ENCODE measurements at regions not wholly inside any gene's neighbourhood (a gene's known extent, or its start where the extent isn't known, plus 50 kb on each side); places are given as distances from the start of the nearest gene placed in this dataset.
A peak's percentile ranks its signal among the peaks of the same experiment; 100 is the strongest.
"Not testable (repeated sequence)": the region's sequence is repeated elsewhere in the genome, so short reads cannot be mapped to it uniquely, and the experiment has no call there.

- DNase-seq: no peak
Measured at GRCh38 chr4:147236806-147237205, 244.1 kb upstream of the EDNRA start.

GRCh38 chr4:147244786-147245185, 236.1 kb upstream of the EDNRA start:
- DNase-seq: no peak

- no peak for DNase-seq
Measured at GRCh38 chr4:147246096-147246495, 234.8 kb upstream of the EDNRA start.

- DNase-seq: not testable (repeated sequence)
Measured at GRCh38 chr4:147246528-147246927, 234.4 kb upstream of the EDNRA start.

- DNase-seq: no peak
Measured at GRCh38 chr4:147247579-147247978, 233.3 kb upstream of the EDNRA start.

GRCh38 chr4:147250062-147250461, 230.8 kb upstream of the EDNRA start:
- DNase-seq: no peak

- not testable (repeated sequence) for DNase-seq
Measured at GRCh38 chr4:147255268-147255667, 225.6 kb upstream of the EDNRA start.

- not testable (repeated sequence) for DNase-seq
Measured at GRCh38 chr4:147259271-147259670, 221.6 kb upstream of the EDNRA start.

- DNase-seq: no peak
Measured at GRCh38 chr4:147284256-147284835, 196.6 kb upstream of the EDNRA start.

- DNase-seq: no peak
Measured at GRCh38 chr4:147284935-147285334, 196.0 kb upstream of the EDNRA start.

GRCh38 chr4:147285751-147286150, 195.1 kb upstream of the EDNRA start:
- peak in 17 of 56 donors; percentile 0 to 46 (median 13) for DNase-seq

GRCh38 chr4:147286846-147287587, 193.9 kb upstream of the EDNRA start:
- DNase-seq: no peak

GRCh38 chr4:147287588-147287890, 193.4 kb upstream of the EDNRA start:
- no peak for DNase-seq

GRCh38 chr4:147288512-147288911, 192.4 kb upstream of the EDNRA start:
- DNase-seq: no peak

GRCh38 chr4:147289181-147289580, 191.7 kb upstream of the EDNRA start:
- DNase-seq: no peak

GRCh38 chr4:147292604-147293313, 188.1 kb upstream of the EDNRA start:
- not testable (repeated sequence) for DNase-seq

GRCh38 chr4:147293314-147293677, 187.6 kb upstream of the EDNRA start:
- not testable (repeated sequence) for DNase-seq

GRCh38 chr4:147299205-147299604, 181.7 kb upstream of the EDNRA start:
- DNase-seq: no peak

GRCh38 chr4:147303174-147303872, 177.6 kb upstream of the EDNRA start:
- no peak for DNase-seq

- DNase-seq: no peak
Measured at GRCh38 chr4:147303873-147304229, 177.0 kb upstream of the EDNRA start.

- DNase-seq: no peak
Measured at GRCh38 chr4:147307896-147308674, 172.8 kb upstream of the EDNRA start.

All from amygdala (tissue), 56 donors.